Smooth muscle cell (in vitro differentiated cells): ENCODE measurements at regions not wholly inside any gene's neighbourhood (a gene's known extent, or its start where the extent isn't known, plus 50 kb on each side); places are given as distances from the start of the nearest gene placed in this dataset.

ENCODE experiments used
- DNase-seq: peaks from one replicate; lab custom pipeline; 2025; ENCODE audit not compliant: unreplicated experiment; lab: John Stamatoyannopoulos, UW
- H2AFZ ChIP-seq: fragments of 200-600 bp; sonication (generic); 2 replicates; pipeline ENCODE4 v1.6.0; 2016; ENCODE audit warnings: antibody characterized with exemption, low read depth, mild to moderate bottlenecking
- H3F3A ChIP-seq: fragments of 200-600 bp; sonication (generic); 2 replicates; pipeline ENCODE4 v1.6.0; 2017; ENCODE audit warnings: antibody characterized with exemption, low read depth
- H3K27ac ChIP-seq: fragments of 200-600 bp; sonication (generic); 2 replicates; pipeline ENCODE4 v1.5.1; 2016; ENCODE audit warnings: low read depth, mild to moderate bottlenecking
- H3K27me3 ChIP-seq: fragments of 200-600 bp; sonication (generic); 2 replicates; pipeline ENCODE4 v1.6.1; 2016; ENCODE audit warnings: low read depth, mild to moderate bottlenecking
- H3K36me3 ChIP-seq: fragments of 200-600 bp; sonication (generic); 2 replicates; pipeline ENCODE4 v1.5.1; 2016; ENCODE audit warnings: low read depth
- H3K4me1 ChIP-seq: fragments of 200-600 bp; sonication (generic); 2 replicates; pipeline ENCODE4 v1.5.1; 2016; ENCODE audit warnings: low read depth
- H3K4me2 ChIP-seq: fragments of 200-600 bp; sonication (generic); 2 replicates; pipeline ENCODE4 v1.6.0; 2016; ENCODE audit warnings: mild to moderate bottlenecking
- H3K4me3 ChIP-seq: fragments of 200-600 bp; sonication (generic); 2 replicates; pipeline ENCODE4 v1.5.1; 2016; ENCODE audit warnings: mild to moderate bottlenecking
- H3K79me2 ChIP-seq: fragments of 200-600 bp; sonication (generic); 2 replicates; pipeline ENCODE4 v1.6.0; 2016; ENCODE audit warnings: low read depth, mild to moderate bottlenecking
- H3K9ac ChIP-seq: fragments of 200-600 bp; sonication (generic); 2 replicates; pipeline ENCODE4 v1.6.0; 2016; ENCODE audit warnings: low read depth
- H3K9me3 ChIP-seq: fragments of 200-600 bp; sonication (generic); replicated peaks from 2 replicates; pipeline ENCODE4 v1.5.1; 2016; ENCODE audit warnings: low read depth
- H4K20me1 ChIP-seq: fragments of 200-600 bp; sonication (generic); 2 replicates; pipeline ENCODE4 v1.6.0; 2016; ENCODE audit warnings: low read depth
- WGBS: methylation state at CpG from one replicate; pipeline ENCODE4 v1.1.7; 2016; ENCODE audit warnings: low lambda C conversion rate; 5-methylcytosine and 5-hydroxymethylcytosine counted together
- TF ChIP-seq, protein P1 (sequence below): fragments of 200-600 bp; sonication (generic); IDR thresholded peaks from 2 replicates; pipeline ENCODE4 v1.5.1; 2017; ENCODE audit warnings: borderline replicate concordance, mild to moderate bottlenecking, antibody characterized with exemption; ENCODE audit not compliant: insufficient read depth, poor library complexity, severe bottlenecking

DNA sequence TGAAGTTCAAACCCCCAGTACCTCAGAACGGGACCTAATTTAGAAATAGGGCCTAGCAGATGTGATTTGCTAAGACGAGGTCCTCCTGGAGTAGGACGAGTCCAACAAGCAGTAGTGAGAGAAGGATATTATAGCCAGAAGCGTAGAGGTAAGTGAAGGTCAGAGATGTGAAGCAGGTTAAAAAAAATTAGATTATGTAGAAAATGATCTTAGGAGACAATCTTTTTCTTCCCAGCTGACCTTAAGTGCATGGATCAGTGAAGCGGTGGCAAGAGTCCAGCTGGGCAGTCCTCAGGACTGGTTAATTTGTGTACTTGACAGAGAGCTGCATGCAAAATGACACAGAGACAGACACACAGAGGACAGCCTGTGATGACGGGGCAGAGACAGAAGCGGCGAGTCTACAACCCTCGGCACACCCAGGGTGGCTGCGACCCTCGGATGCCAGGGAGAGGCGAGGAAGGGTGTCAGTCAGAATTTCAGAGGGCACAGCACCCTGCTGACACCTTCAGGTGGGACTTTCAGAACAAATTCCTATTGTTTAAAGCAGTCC, 131.4 kb upstream of the IRX4 start:
- H4K20me1 ChIP-seq, result no peaks in the 10 kb centered on the region
- H3F3A ChIP-seq, result no peaks in the 10 kb centered on the region
- no peak overlapping the region for H3K9ac ChIP-seq
- H3K4me3 ChIP-seq, result no peak overlapping the region
- H3K9me3 ChIP-seq, result no peaks in the 10 kb centered on the region
- no peaks in the 10 kb centered on the region for H3K36me3 ChIP-seq
- TF ChIP-seq, protein P1, sequence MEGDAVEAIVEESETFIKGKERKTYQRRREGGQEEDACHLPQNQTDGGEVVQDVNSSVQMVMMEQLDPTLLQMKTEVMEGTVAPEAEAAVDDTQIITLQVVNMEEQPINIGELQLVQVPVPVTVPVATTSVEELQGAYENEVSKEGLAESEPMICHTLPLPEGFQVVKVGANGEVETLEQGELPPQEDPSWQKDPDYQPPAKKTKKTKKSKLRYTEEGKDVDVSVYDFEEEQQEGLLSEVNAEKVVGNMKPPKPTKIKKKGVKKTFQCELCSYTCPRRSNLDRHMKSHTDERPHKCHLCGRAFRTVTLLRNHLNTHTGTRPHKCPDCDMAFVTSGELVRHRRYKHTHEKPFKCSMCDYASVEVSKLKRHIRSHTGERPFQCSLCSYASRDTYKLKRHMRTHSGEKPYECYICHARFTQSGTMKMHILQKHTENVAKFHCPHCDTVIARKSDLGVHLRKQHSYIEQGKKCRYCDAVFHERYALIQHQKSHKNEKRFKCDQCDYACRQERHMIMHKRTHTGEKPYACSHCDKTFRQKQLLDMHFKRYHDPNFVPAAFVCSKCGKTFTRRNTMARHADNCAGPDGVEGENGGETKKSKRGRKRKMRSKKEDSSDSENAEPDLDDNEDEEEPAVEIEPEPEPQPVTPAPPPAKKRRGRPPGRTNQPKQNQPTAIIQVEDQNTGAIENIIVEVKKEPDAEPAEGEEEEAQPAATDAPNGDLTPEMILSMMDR, result no peak
- H3K27me3 ChIP-seq, result no peaks in the 10 kb centered on the region
- DNase-seq, result no peak
- no peaks in the 10 kb centered on the region for H3K79me2 ChIP-seq
- no peak overlapping the region for H3K4me2 ChIP-seq
- no peak overlapping the region for H3K27ac ChIP-seq
- no peak overlapping the region for H2AFZ ChIP-seq
- no peaks in the 10 kb centered on the region for H3K4me1 ChIP-seq
- 94% methylated on average over 12 of the region's 12 CpGs for WGBS

GRCh38 chr5:2013301-2014057, 130.8 kb upstream of the IRX4 start:
- H3K36me3 ChIP-seq, result no peaks in the 10 kb centered on the region
- no peak overlapping the region for H3K9ac ChIP-seq
- no peak overlapping the region for H3K27ac ChIP-seq
- no peaks in the 10 kb centered on the region for H3K4me1 ChIP-seq
- no peak overlapping the region for H2AFZ ChIP-seq
- no peaks in the 10 kb centered on the region for H4K20me1 ChIP-seq
- no peaks in the 10 kb centered on the region for H3K79me2 ChIP-seq
- no peaks in the 10 kb centered on the region for H3F3A ChIP-seq
- WGBS, result 86% methylated on average over 18 of the region's 18 CpGs
- H3K27me3 ChIP-seq, result no peaks in the 10 kb centered on the region
- TF ChIP-seq, protein P1, result no peak
- DNase-seq, result no peak
- no peak overlapping the region for H3K4me2 ChIP-seq
- H3K9me3 ChIP-seq, result no peaks in the 10 kb centered on the region
- no peak overlapping the region for H3K4me3 ChIP-seq

DNA sequence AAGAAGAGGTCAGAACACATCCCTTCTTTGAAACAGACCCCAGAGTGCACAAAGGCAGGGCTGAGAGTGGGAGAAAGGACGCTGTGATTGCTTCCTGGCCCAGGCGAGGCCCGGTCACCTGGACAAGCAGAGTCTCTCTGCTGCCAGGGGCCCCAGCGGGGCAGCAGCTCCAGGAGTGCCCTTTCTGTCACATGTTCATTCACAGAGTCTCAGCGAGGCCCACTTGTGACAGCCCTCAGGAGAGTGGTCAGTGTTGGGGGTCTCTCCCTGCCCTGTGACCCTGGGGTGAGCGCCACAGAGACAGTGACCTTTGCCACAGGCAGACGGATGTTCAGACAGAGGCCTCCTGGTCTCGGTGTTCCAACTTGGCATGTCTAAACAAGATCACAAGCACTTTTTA, 130.2 kb upstream of the IRX4 start:
- TF ChIP-seq, protein P1, result no peak
- Histone ChIP-seq H3F3A (no peaks in the 10 kb centered on the region), H3K9me3 (no peaks in the 10 kb centered on the region), H3K79me2 (no peaks in the 10 kb centered on the region), H3K36me3 (no peaks in the 10 kb centered on the region), H3K4me1 (no peaks in the 10 kb centered on the region), H2AFZ (no peak overlapping the region), H3K4me2 (no peak overlapping the region), H3K27me3 (no peaks in the 10 kb centered on the region), H3K9ac (no peak overlapping the region), H3K4me3 (no peak overlapping the region), H3K27ac (no peak overlapping the region), H4K20me1 (no peaks in the 10 kb centered on the region)
- DNase-seq, result no peak
- WGBS, result 80% methylated on average over 8 of the region's 8 CpGs
